CD14-positive monocyte (primary cell): ENCODE measurements at regions not wholly inside any gene's neighbourhood (a gene's known extent, or its start where the extent isn't known, plus 50 kb on each side); places are given as distances from the start of the nearest gene placed in this dataset.

Experiments used
- DNase-seq, 3 donors: peaks; one replicate each; pipeline ENCODE4 v3.0.0-alpha.2; 2011 to 2022
- H2AFZ ChIP-seq: 2 replicates; pipeline ENCODE4 v1.6.0; 2012; ENCODE audit warnings: mild to moderate bottlenecking, low read depth, low read length, inconsistent platforms; ENCODE audit not compliant: insufficient read depth, poor library complexity, severe bottlenecking
- H3K27ac ChIP-seq, 2 donors: 1 replicate in 1 of 2; 2 replicates in 1 of 2; pipeline ENCODE4 v1.5.1; 2012 to 2013; ENCODE audit warnings: low read length in 2 of 2, control low read depth in 1 of 2, inconsistent platforms in 1 of 2, low read depth in 1 of 2, mild to moderate bottlenecking in 1 of 2
- H3K27me3 ChIP-seq, 2 donors: one replicate each; pipeline versions ENCODE4 v1.6.0 to v1.6.1; 2011 to 2013; ENCODE audit warnings: low read length in 2 of 2; ENCODE audit not compliant: control insufficient read depth in 2 of 2, insufficient read depth in 2 of 2
- H3K36me3 ChIP-seq, 2 donors: replicated peaks in 1 of 2; 1 replicate in 1 of 2; 2 replicates in 1 of 2; pipeline versions ENCODE4 v1.5.1 to v1.6.1; 2012 to 2013; ENCODE audit warnings: low read length in 2 of 2, control low read depth in 1 of 2, inconsistent platforms in 1 of 2, mild to moderate bottlenecking in 1 of 2; ENCODE audit not compliant: insufficient read depth in 2 of 2, control insufficient read depth in 1 of 2
- H3K4me1 ChIP-seq, 2 donors: 1 replicate in 1 of 2; 2 replicates in 1 of 2; pipeline versions ENCODE4 v1.5.1 to v1.6.1; 2012 to 2013; ENCODE audit warnings: low read length in 2 of 2, control low read depth in 1 of 2, inconsistent platforms in 1 of 2, mild to moderate bottlenecking in 1 of 2, moderate library complexity in 1 of 2; ENCODE audit not compliant: insufficient read depth in 2 of 2, control insufficient read depth in 1 of 2
- H3K4me2 ChIP-seq: replicated peaks from 2 replicates; pipeline ENCODE3; 2012; ENCODE audit warnings: low read length, moderate library complexity, mild to moderate bottlenecking; ENCODE audit not compliant: poor library complexity, severe bottlenecking; ENCODE audit errors: extremely low read depth
- H3K4me3 ChIP-seq, 3 experiments: fragments of 200-600 bp in 1 of 3; sonication (generic) in 1 of 3; replicated peaks in 1 of 3; 1 replicate in 2 of 3; 2 replicates in 1 of 3; pipeline ENCODE4 v1.5.1; 2011 to 2013; ENCODE audit warnings: low read length in 3 of 3, mild to moderate bottlenecking in 3 of 3, control low read depth in 2 of 3, low read depth in 2 of 3, inconsistent platforms in 1 of 3, moderate library complexity in 1 of 3
- H3K79me2 ChIP-seq: 2 replicates; pipeline ENCODE4 v1.6.0; 2012; ENCODE audit warnings: mild to moderate bottlenecking, control low read depth, inconsistent platforms, low read length, moderate library complexity; ENCODE audit not compliant: insufficient read depth
- H3K9ac ChIP-seq: 2 replicates; pipeline ENCODE4 v1.6.0; 2017; ENCODE audit warnings: low read length, mild to moderate bottlenecking; ENCODE audit not compliant: insufficient read depth, poor library complexity, severe bottlenecking
- H3K9me3 ChIP-seq, 2 donors: replicated peaks in 1 of 2; 1 replicate in 1 of 2; 2 replicates in 1 of 2; pipeline versions ENCODE4 v1.5.1 to v1.6.1; 2012 to 2013; ENCODE audit warnings: low read length in 2 of 2, control low read depth in 1 of 2; ENCODE audit not compliant: control insufficient read depth in 1 of 2, insufficient read depth in 1 of 2
- H4K20me1 ChIP-seq: 2 replicates; pipeline ENCODE4 v1.6.0; 2012; ENCODE audit warnings: mild to moderate bottlenecking, low read length, control low read depth, moderate library complexity; ENCODE audit not compliant: insufficient read depth
- H3K27ac Mint-ChIP-seq, 7 donors: one replicate each; pipeline ENCODE4 v1.8.0; 2020; ENCODE audit warnings: mild to moderate bottlenecking in 7 of 7, mixed read lengths in 7 of 7, moderate library complexity in 6 of 7, inconsistent platforms in 2 of 7
- H3K27me3 Mint-ChIP-seq, 3 donors: one replicate each; pipeline ENCODE4 v1.8.0; 2021 to 2022; ENCODE audit warnings: low read depth in 3 of 3, mild to moderate bottlenecking in 3 of 3, mixed read lengths in 3 of 3, moderate library complexity in 3 of 3, inconsistent platforms in 1 of 3
- H3K36me3 Mint-ChIP-seq, 2 donors: one replicate each; pipeline ENCODE4 v1.8.0; 2020; ENCODE audit warnings: mixed read lengths in 2 of 2, inconsistent platforms in 1 of 2, mild to moderate bottlenecking in 1 of 2
- H3K4me1 Mint-ChIP-seq: one replicate; pipeline ENCODE4 v1.8.0; 2020; ENCODE audit warnings: mild to moderate bottlenecking, mixed read lengths
- H3K4me3 Mint-ChIP-seq, 2 donors: one replicate each; pipeline ENCODE4 v1.8.0; 2020; ENCODE audit warnings: mild to moderate bottlenecking in 2 of 2, mixed read lengths in 2 of 2, moderate library complexity in 1 of 2
- H3K9me3 Mint-ChIP-seq, 7 donors: one replicate each; pipeline ENCODE4 v1.8.0; 2020 to 2022; ENCODE audit warnings: mixed read lengths in 7 of 7, mild to moderate bottlenecking in 6 of 7, moderate library complexity in 6 of 7, inconsistent platforms in 2 of 7
- WGBS: methylation state at CpG from one replicate; pipeline ENCODE4 v1.1.5; 2013; ENCODE audit warnings: missing lambda C conversion rate; ENCODE audit not compliant: insufficient coverage; 5-methylcytosine and 5-hydroxymethylcytosine counted together
- intact Hi-C, 2 donors: fragments of 100-400 bp; cut with micrococcal nuclease; formaldehyde crosslinking; loops; one replicate each; pipeline versions ENCODE4 v1.15.0 to v1.15.1; 2023
- TF ChIP-seq, protein P1 (sequence below): fragments of 200-600 bp; IDR thresholded peaks from one replicate; pipeline ENCODE4 v1.8.0; 2022; ENCODE audit warnings: antibody characterized with exemption, mild to moderate bottlenecking

DNA sequence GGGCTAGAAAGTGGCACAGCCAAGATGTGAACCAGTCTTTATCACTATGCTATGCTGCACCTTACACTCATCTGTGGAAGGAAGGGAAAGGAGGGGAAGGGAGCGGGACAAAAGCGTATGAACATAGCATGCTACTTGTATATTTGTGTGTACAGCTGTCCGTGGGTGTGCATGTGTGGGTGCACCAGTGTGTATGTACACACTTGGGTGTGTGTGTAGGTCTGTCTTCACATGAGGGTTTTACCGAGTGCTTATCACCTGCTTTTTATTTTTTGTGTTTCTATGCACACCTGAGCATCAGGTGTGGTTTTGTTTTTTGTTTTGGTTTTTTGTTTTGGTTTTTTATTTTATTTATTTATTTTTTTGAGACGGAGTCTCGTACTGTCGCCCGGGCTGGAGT, 255.7 kb downstream of the RRAGC start:
- WGBS, result 90% methylated on average over 7 of the region's 8 CpGs

GRCh38 chr1:38600905-38601304, 258.7 kb downstream of the RRAGC start:
- Mint-ChIP-seq H3K4me3 (no peak overlapping the region), H3K36me3 (no peaks in the 10 kb centered on the region), H3K9me3 (peaks cover 0 to 5% (median 2%) of the 10 kb centered on the region in 7 donors), H3K27ac (no peak overlapping the region), H3K4me1 (no peaks in the 10 kb centered on the region), H3K27me3 (peaks cover 3 to 14% (median 7%) of the 10 kb centered on the region in 3 donors)
- Histone ChIP-seq H4K20me1 (no peaks in the 10 kb centered on the region), H3K36me3 (no peaks in the 10 kb centered on the region), H3K4me1 (no peaks in the 10 kb centered on the region), H3K27ac (no peak overlapping the region), H3K4me3 (no peak overlapping the region), H3K4me2 (no peak overlapping the region), H3K79me2 (no peaks in the 10 kb centered on the region), H3K9ac (no peak overlapping the region), H3K27me3 (peaks cover 0 to 2% of the 10 kb centered on the region in 2 donors), H3K9me3 (no peaks in the 10 kb centered on the region), H2AFZ (no peak overlapping the region)
- WGBS, result 83% methylated on average over 1 of the region's 4 CpGs
- TF ChIP-seq, protein P1, sequence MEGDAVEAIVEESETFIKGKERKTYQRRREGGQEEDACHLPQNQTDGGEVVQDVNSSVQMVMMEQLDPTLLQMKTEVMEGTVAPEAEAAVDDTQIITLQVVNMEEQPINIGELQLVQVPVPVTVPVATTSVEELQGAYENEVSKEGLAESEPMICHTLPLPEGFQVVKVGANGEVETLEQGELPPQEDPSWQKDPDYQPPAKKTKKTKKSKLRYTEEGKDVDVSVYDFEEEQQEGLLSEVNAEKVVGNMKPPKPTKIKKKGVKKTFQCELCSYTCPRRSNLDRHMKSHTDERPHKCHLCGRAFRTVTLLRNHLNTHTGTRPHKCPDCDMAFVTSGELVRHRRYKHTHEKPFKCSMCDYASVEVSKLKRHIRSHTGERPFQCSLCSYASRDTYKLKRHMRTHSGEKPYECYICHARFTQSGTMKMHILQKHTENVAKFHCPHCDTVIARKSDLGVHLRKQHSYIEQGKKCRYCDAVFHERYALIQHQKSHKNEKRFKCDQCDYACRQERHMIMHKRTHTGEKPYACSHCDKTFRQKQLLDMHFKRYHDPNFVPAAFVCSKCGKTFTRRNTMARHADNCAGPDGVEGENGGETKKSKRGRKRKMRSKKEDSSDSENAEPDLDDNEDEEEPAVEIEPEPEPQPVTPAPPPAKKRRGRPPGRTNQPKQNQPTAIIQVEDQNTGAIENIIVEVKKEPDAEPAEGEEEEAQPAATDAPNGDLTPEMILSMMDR, result no peak
- intact Hi-C loops, result no loop called here
- no peak for DNase-seq

More for the DNA sequence above, 255.7 kb downstream of the RRAGC start:
- peaks cover 0 to 4% (median 0%) of the 10 kb centered on the region in 7 donors for H3K9me3 Mint-ChIP-seq
- intact Hi-C loops, result no loop called here
- Histone ChIP-seq H3K4me3 (no peak overlapping the region), H3K79me2 (no peaks in the 10 kb centered on the region), H3K27ac (no peak overlapping the region), H3K36me3 (no peaks in the 10 kb centered on the region), H3K27me3 (peaks cover 0 to 2% of the 10 kb centered on the region in 2 donors), H3K9me3 (no peaks in the 10 kb centered on the region), H2AFZ (no peak overlapping the region), H4K20me1 (no peaks in the 10 kb centered on the region), H3K9ac (no peak overlapping the region), H3K4me2 (no peak overlapping the region), H3K4me1 (no peaks in the 10 kb centered on the region)
- H3K36me3 Mint-ChIP-seq, result no peaks in the 10 kb centered on the region
- H3K4me3 Mint-ChIP-seq, result no peak overlapping the region
- TF ChIP-seq, protein P1, result no peak
- DNase-seq, result no peak
- no peak overlapping the region for H3K27ac Mint-ChIP-seq
- H3K27me3 Mint-ChIP-seq, result peaks cover 1 to 9% (median 3%) of the 10 kb centered on the region in 3 donors
- H3K4me1 Mint-ChIP-seq, result no peaks in the 10 kb centered on the region
